ENCODE measurements at regions not wholly inside any gene's neighbourhood (a gene's known extent, or its start where the extent isn't known, plus 50 kb on each side); places are given as distances from the start of the nearest gene placed in this dataset.

DNA sequence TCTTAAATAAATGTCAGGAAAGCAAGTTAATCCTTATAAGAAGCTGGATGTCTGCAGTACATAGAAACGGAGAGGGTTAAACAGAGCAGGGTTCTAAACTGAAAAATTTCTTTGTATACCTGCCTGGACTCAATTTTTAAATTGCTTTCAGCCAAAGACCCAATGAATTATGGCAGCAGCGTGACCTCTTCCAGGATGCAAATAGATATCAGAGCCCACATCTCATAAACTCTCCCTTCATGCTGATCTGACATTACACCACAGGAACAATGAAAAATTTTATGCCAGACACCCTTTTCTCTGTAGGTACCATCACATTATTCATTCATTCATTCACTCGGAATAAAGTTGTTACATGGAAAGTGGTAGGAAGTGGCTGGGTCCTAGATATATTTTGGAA is 236.4 kb downstream of the NUF2 start:
- no peak overlapping the region for H3K27ac ChIP-seq
- TF ChIP-seq, protein P1, sequence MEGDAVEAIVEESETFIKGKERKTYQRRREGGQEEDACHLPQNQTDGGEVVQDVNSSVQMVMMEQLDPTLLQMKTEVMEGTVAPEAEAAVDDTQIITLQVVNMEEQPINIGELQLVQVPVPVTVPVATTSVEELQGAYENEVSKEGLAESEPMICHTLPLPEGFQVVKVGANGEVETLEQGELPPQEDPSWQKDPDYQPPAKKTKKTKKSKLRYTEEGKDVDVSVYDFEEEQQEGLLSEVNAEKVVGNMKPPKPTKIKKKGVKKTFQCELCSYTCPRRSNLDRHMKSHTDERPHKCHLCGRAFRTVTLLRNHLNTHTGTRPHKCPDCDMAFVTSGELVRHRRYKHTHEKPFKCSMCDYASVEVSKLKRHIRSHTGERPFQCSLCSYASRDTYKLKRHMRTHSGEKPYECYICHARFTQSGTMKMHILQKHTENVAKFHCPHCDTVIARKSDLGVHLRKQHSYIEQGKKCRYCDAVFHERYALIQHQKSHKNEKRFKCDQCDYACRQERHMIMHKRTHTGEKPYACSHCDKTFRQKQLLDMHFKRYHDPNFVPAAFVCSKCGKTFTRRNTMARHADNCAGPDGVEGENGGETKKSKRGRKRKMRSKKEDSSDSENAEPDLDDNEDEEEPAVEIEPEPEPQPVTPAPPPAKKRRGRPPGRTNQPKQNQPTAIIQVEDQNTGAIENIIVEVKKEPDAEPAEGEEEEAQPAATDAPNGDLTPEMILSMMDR (IDR thresholded peaks at IDR 0.05), result no peak
- TF ChIP-seq ZFX (IDR thresholded peaks at IDR 0.05; ENCODE audit: borderline replicate concordance), result no peak

DNA sequence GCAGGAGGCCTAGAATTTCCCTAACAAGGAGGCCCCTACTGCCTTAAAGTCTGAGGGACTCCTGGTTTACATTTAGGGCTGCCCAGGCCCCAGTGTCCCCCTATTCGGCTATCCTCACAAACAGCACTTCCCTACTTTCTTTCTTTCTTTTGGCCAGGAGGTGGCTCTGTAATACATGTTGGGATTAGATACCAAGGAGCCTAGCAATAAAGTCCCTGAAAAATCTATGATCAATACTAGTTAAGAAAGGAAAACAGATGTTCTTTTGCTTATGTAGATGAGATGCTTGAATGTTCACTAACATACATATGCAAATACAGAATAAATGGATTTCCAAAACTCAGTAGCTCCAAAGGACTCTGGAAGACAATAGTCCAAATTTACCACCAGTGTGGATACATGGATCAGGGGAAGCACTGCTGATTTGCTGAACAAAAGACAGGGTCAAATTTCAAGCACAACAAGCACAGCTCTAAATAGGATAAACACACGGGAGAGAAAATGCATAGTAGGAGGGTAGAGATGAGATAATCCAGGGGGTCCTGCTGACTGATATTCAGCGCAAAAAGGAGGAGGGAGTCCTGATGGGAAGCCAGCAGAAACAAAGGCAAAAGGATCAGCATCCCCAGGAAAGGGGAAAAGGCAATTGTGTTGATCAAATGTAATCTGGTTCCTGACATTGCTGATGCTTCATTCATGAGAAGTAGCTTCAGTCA is 240.0 kb downstream of the NUF2 start:
- H3K27ac ChIP-seq, result no peak overlapping the region
- TF ChIP-seq, protein P1 (IDR thresholded peaks at IDR 0.05), result peak; percentile 78
- no peak for TF ChIP-seq ZFX (IDR thresholded peaks at IDR 0.05; ENCODE audit: borderline replicate concordance)

DNA sequence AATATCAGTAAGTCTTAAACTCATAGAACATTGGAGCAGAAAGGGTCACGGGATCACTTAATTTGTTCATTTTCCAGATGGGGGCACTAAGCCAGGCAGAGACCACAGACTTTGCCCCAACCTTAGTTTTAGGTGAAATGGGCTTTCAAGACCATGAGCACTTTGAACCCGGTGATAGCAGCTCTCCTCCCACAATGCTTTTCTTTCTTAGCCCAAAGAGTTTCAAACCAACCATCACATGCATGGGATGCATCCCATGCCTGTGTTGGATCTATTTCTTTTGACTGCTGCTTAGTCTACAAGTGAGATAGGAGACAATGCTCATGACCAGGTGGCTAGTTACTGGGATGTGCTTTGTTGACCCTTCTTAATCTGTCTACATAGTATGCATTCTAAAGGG is 240.6 kb downstream of the NUF2 start:
- TF ChIP-seq ZFX (IDR thresholded peaks at IDR 0.05; ENCODE audit: borderline replicate concordance), result no peak
- TF ChIP-seq, protein P1 (IDR thresholded peaks at IDR 0.05), result no peak
- H3K27ac ChIP-seq, result no peak overlapping the region

- no peak overlapping the region for H3K27ac ChIP-seq
- TF ChIP-seq ZFX (IDR thresholded peaks at IDR 0.05; ENCODE audit: borderline replicate concordance), result no peak
- TF ChIP-seq, protein P1 (IDR thresholded peaks at IDR 0.05), result no peak
Measured at GRCh38 chr1:163565166-163565565, 243.4 kb downstream of the NUF2 start.

DNA sequence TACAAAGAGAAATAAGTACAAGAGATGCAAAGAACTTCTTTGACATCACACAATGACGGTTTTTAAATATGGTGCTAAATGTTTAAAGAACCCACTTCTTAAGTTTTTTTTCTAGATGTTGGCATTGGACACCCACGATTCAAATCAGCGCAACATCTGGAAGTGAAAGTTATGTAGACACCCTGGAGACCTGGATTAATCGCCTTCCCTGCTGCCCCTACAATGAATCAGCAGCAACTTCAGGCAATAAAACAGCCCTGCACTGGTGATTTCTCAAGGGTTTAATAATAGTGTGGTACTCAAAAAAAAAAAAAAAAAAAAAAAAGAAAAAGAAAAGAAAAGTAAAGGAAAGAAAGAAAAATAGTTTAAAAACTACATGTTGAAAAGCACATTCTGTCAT is 248.3 kb downstream of the NUF2 start:
- TF ChIP-seq, protein P1 (IDR thresholded peaks at IDR 0.05), result no peak
- no peak for TF ChIP-seq ZFX (IDR thresholded peaks at IDR 0.05; ENCODE audit: borderline replicate concordance)

DNA sequence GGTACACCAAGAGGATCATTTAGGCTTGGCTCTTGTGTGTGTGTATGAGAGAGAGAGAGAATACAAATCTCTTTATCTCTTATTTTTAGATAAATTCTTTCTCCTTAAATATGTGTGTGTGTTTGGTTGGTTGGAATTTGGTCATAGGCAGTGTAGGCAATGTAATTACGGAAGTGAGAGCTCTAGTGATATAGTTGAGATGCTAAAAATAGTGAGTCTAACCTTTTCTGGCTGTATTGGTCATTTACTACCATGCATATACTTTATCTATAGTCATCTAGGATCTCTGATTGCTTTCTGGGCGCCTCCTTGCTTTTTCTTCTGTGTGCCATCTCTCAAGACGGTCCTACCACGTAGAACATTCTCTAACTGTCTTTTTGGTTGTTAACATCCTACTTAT is 250.2 kb downstream of the NUF2 start:
- no peak for TF ChIP-seq ZFX (IDR thresholded peaks at IDR 0.05; ENCODE audit: borderline replicate concordance)
- TF ChIP-seq, protein P1 (IDR thresholded peaks at IDR 0.05), result no peak
- no peak overlapping the region for H3K27ac ChIP-seq

More for the DNA sequence above, 248.3 kb downstream of the NUF2 start:
- no peak overlapping the region for H3K27ac ChIP-seq

GRCh38 chr1:163574119-163574518 is 252.4 kb downstream of the NUF2 start:
- TF ChIP-seq ZFX (IDR thresholded peaks at IDR 0.05; ENCODE audit: borderline replicate concordance), result no peak
- TF ChIP-seq, protein P1 (IDR thresholded peaks at IDR 0.05), result no peak
- H3K27ac ChIP-seq, result no peak overlapping the region

Measured in 22Rv1 (cell line).